ENCODE measurements at regions not wholly inside any gene's neighbourhood (a gene's known extent, or its start where the extent isn't known, plus 50 kb on each side); places are given as distances from the start of the nearest gene placed in this dataset.

- TF ChIP-seq, protein P1, sequence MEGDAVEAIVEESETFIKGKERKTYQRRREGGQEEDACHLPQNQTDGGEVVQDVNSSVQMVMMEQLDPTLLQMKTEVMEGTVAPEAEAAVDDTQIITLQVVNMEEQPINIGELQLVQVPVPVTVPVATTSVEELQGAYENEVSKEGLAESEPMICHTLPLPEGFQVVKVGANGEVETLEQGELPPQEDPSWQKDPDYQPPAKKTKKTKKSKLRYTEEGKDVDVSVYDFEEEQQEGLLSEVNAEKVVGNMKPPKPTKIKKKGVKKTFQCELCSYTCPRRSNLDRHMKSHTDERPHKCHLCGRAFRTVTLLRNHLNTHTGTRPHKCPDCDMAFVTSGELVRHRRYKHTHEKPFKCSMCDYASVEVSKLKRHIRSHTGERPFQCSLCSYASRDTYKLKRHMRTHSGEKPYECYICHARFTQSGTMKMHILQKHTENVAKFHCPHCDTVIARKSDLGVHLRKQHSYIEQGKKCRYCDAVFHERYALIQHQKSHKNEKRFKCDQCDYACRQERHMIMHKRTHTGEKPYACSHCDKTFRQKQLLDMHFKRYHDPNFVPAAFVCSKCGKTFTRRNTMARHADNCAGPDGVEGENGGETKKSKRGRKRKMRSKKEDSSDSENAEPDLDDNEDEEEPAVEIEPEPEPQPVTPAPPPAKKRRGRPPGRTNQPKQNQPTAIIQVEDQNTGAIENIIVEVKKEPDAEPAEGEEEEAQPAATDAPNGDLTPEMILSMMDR (IDR thresholded peaks at IDR 0.05; ENCODE audit: insufficient read depth, low read depth, low read length, missing control alignments), result no peak
- DNase-seq (ENCODE audit: low read depth), result no peak
- no peak overlapping the region for H3K4me3 ChIP-seq (ENCODE audit: low read length)
Observed at GRCh38 chr16:87228363-87228762, 88.8 kb downstream of the C16orf95 start.

GRCh38 chr16:87229230-87230188 lies 87.7 kb downstream of the C16orf95 start:
- H3K4me3 ChIP-seq (ENCODE audit: low read length), result no peak overlapping the region
- TF ChIP-seq, protein P1 (IDR thresholded peaks at IDR 0.05; ENCODE audit: insufficient read depth, low read depth, low read length, missing control alignments), result no peak
- no peak for DNase-seq (ENCODE audit: low read depth)

DNA sequence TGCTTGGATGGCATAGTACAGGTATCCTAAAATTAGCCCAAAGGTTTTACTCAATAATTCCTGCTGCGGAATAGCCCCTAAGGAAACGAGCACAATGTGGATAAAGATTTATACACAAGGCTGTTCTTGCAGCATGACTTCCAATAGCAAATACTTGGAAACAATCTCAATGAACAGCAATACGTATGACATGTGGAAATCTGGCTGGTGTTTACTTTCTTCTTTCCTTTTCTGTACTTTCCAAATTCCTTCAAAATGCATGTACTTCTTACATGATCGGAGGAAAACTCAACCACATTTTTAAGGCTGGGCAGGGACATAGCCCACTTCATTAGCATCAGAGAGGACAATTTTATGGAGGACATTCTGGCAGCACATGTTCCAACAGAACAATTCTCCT lies 86.6 kb downstream of the C16orf95 start:
- H3K4me3 ChIP-seq (ENCODE audit: low read length), result no peak overlapping the region
- DNase-seq (ENCODE audit: low read depth), result no peak
- TF ChIP-seq, protein P1 (IDR thresholded peaks at IDR 0.05; ENCODE audit: insufficient read depth, low read depth, low read length, missing control alignments), result no peak

- no peak overlapping the region for H3K4me3 ChIP-seq (ENCODE audit: low read length)
- DNase-seq (ENCODE audit: low read depth), result no peak
- TF ChIP-seq, protein P1 (IDR thresholded peaks at IDR 0.05; ENCODE audit: insufficient read depth, low read depth, low read length, missing control alignments), result no peak
Observed at GRCh38 chr16:87231295-87231694, 85.9 kb downstream of the C16orf95 start.

DNA sequence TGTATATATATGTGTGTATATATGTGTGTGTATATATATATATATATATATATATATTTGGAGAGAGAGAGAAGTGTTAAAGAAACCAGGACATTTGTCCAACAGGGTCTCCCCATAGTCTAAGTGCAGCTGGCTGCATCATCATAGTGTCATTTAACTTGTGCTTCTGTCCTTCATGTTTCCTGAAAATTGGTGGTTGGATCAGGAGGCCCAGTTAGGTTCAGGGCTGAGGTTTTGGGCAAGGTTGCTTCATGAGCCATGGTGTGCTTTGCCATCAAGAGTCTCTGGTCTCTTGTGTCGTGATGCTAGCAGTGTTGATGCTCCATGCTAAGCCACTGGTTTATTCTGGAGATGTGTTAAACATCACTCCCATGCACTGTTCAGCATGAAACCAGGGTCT lies 85.3 kb downstream of the C16orf95 start:
- TF ChIP-seq, protein P1 (IDR thresholded peaks at IDR 0.05; ENCODE audit: insufficient read depth, low read depth, low read length, missing control alignments), result no peak
- no peak for DNase-seq (ENCODE audit: low read depth)

GRCh38 chr16:87233928-87234327 lies 83.3 kb downstream of the C16orf95 start:
- TF ChIP-seq, protein P1 (IDR thresholded peaks at IDR 0.05; ENCODE audit: insufficient read depth, low read depth, low read length, missing control alignments), result no peak
- DNase-seq (ENCODE audit: low read depth), result no peak
- H3K4me3 ChIP-seq (ENCODE audit: low read length), result no peak overlapping the region

More for the DNA sequence above, 85.3 kb downstream of the C16orf95 start:
- no peak overlapping the region for H3K4me3 ChIP-seq (ENCODE audit: low read length)
